ENCODE measurements at regions not wholly inside any gene's neighbourhood (a gene's known extent, or its start where the extent isn't known, plus 50 kb on each side); places are given as distances from the start of the nearest gene placed in this dataset.
"Not testable (repeated sequence)": the region's sequence is repeated elsewhere in the genome, so short reads cannot be mapped to it uniquely, and the experiment has no call there.

DNA sequence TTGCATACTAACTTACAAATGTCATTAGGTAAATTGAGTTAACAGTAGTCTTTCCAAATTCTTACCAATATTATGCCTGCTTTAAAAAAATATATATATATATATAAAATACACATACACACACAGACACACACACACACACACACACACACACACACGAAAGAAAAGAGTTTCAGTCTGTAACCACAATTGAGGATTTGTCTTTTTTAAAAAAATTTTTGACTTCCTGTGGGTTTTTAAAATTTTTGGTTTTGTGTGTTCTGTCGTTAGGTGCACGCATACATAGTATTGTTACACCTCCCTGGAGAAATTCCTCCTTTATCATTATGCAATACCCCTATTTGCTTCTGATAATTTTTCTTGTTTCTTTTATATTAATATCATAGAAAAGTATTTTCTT is 129.3 kb upstream of the LRRC61 start:
- DNase-seq (ENCODE audit: low read depth in 2 of 2), result not testable (repeated sequence)
